H1 (cell line): ENCODE measurements at regions not wholly inside any gene's neighbourhood (a gene's known extent, or its start where the extent isn't known, plus 50 kb on each side); places are given as distances from the start of the nearest gene placed in this dataset.

ENCODE experiments used
- CHD7 ChIP-seq: fragments of 300-600 bp; sonication (generic); IDR thresholded peaks from 2 replicates; pipeline ENCODE4 v1.7.1; 2012; ENCODE audit warnings: low read length, moderate library complexity, mild to moderate bottlenecking, inconsistent platforms; ENCODE audit not compliant: insufficient replicate concordance
- SP2 ChIP-seq: IDR thresholded peaks from 2 replicates; pipeline ENCODE4 v1.6.1; 2012; ENCODE audit warnings: mild to moderate bottlenecking, low read length, inconsistent platforms
- TEAD4 ChIP-seq: IDR thresholded peaks from 2 replicates; pipeline ENCODE4 v1.6.1; 2012; ENCODE audit warnings: low read depth, low read length, inconsistent platforms, mixed read lengths

GRCh38 chr21:15409031-15409430 is 320.8 kb upstream of the USP25 start (continued):
- TF ChIP-seq CHD7 (no peak), TEAD4 (no peak), SP2 (no peak)
